ENCODE measurements at regions not wholly inside any gene's neighbourhood (a gene's known extent, or its start where the extent isn't known, plus 50 kb on each side); places are given as distances from the start of the nearest gene placed in this dataset.

DNA sequence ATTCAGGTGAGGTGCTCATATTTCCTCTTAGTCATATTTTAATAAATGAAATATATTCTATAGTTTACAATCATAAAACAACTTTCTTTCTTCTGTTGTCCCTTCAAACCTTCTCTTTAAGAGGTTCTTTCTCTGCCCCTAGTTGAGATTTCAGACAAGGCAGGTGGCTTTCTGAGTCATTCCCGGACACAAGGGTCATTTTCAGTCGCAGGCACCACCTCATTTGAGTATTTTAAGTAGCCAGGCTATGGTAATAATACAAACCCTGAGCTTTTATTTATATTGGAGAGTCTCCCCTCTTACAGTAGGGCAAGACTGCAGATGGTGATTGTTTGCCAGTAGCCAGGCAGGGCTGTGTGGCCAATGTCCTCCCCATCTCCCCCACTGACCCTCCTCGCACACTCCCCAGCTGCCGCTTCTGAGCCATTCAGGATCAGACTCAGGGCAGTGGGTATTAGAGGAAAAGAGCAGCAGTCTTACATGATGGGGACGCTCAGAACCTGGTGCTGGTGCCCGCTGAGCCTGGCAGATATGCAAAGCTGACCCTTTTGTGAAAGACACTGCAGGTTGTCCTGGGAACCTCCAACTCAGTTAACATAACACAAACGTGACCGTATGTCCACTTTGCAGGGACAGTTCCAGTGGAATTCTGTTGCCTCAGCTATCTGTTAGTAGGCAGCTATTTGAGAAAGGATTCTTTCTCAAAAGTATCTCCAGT, 101.1 kb upstream of the BCL2L14 start:
- TF ChIP-seq, protein P1, sequence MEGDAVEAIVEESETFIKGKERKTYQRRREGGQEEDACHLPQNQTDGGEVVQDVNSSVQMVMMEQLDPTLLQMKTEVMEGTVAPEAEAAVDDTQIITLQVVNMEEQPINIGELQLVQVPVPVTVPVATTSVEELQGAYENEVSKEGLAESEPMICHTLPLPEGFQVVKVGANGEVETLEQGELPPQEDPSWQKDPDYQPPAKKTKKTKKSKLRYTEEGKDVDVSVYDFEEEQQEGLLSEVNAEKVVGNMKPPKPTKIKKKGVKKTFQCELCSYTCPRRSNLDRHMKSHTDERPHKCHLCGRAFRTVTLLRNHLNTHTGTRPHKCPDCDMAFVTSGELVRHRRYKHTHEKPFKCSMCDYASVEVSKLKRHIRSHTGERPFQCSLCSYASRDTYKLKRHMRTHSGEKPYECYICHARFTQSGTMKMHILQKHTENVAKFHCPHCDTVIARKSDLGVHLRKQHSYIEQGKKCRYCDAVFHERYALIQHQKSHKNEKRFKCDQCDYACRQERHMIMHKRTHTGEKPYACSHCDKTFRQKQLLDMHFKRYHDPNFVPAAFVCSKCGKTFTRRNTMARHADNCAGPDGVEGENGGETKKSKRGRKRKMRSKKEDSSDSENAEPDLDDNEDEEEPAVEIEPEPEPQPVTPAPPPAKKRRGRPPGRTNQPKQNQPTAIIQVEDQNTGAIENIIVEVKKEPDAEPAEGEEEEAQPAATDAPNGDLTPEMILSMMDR (IDR thresholded peaks at IDR 0.05; ENCODE audit: low read length), result no peak
- no peak for TF ChIP-seq EZH2 (IDR thresholded peaks at IDR 0.05; ENCODE audit: borderline replicate concordance, low read length)
